GM19043 (cell line): ENCODE measurements at regions not wholly inside any gene's neighbourhood (a gene's known extent, or its start where the extent isn't known, plus 50 kb on each side); places are given as distances from the start of the nearest gene placed in this dataset.

Experiments used
- ATAC-seq: cut with Tn5 transposase; IDR thresholded peaks from one replicate; pipeline ENCODE4 v1.9.1; 2021; ENCODE audit warnings: low read depth; ENCODE audit not compliant: unreplicated experiment

GRCh38 chr3:9301091-9301490, 51.6 kb upstream of the SRGAP3 start:
- ATAC-seq: no peak

- no peak for ATAC-seq
Observed at GRCh38 chr3:9301798-9302197, 52.4 kb upstream of the SRGAP3 start.

- peak; percentile 85 for ATAC-seq
Observed at GRCh38 chr3:9302425-9303181, 53.2 kb upstream of the SRGAP3 start.

GRCh38 chr3:9308298-9308990, 54.4 kb upstream of the THUMPD3 start:
- no peak for ATAC-seq

GRCh38 chr3:9310043-9310442, 52.8 kb upstream of the THUMPD3 start:
- no peak for ATAC-seq

- no peak for ATAC-seq
Observed at GRCh38 chr3:9311228-9311627, 51.6 kb upstream of the THUMPD3 start.
